ENCODE measurements at regions not wholly inside any gene's neighbourhood (a gene's known extent, or its start where the extent isn't known, plus 50 kb on each side); places are given as distances from the start of the nearest gene placed in this dataset.

DNA sequence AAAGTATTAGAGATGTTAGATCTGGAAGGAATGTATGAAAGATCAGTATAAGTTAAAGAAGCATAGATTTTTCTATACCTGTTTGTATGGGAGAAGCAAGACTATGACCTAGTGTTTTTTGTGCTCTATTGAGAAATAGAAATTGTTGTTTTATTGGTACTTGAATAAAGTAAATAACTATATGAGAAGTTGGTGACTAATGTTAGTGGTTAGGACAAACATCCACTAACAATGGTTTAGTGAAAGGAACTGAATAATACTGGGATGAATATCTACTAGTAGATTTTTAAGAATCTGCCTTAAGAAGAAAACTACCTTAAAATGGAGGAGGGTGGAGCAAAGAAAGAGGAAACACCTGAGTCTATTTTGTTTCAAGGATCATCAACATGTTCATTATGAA, 521.1 kb upstream of the POT1 start:
- Histone ChIP-seq H3K4me3 (no peak overlapping the region), H3K4me2 (no peak overlapping the region), H3K4me1 (no peaks in the 10 kb centered on the region), H3K9me3 (no peaks in the 10 kb centered on the region), H3K27ac (no peak overlapping the region)
- POLR2A ChIA-PET: no interaction called here
- DNase-seq (ENCODE audit: low read depth in 1 of 2, low spot score in 1 of 2): no peak
- CTCF ChIA-PET: no interaction called here
- FAIRE-seq: no peak
- no peak for ATAC-seq
- TF ChIP-seq KDM5A (IDR thresholded peaks at IDR 0.05): no peak
- TF ChIP-seq NR3C1 (IDR thresholded peaks at IDR 0.05): no peak
- TF ChIP-seq EP300 (IDR thresholded peaks at IDR 0.05): no peak
- no peak for TF ChIP-seq CBX2 (IDR thresholded peaks at IDR 0.05; ENCODE audit: borderline replicate concordance, low read depth)
- no peak for TF ChIP-seq ZC3H11A (IDR thresholded peaks at IDR 0.05)
- no peak for TF ChIP-seq BHLHE40 (IDR thresholded peaks at IDR 0.05; ENCODE audit: low read depth, low read length)
- no peak for TF ChIP-seq CHD2 (IDR thresholded peaks at IDR 0.05; ENCODE audit: low read length, partially characterized antibody)
- TF ChIP-seq, protein P1, sequence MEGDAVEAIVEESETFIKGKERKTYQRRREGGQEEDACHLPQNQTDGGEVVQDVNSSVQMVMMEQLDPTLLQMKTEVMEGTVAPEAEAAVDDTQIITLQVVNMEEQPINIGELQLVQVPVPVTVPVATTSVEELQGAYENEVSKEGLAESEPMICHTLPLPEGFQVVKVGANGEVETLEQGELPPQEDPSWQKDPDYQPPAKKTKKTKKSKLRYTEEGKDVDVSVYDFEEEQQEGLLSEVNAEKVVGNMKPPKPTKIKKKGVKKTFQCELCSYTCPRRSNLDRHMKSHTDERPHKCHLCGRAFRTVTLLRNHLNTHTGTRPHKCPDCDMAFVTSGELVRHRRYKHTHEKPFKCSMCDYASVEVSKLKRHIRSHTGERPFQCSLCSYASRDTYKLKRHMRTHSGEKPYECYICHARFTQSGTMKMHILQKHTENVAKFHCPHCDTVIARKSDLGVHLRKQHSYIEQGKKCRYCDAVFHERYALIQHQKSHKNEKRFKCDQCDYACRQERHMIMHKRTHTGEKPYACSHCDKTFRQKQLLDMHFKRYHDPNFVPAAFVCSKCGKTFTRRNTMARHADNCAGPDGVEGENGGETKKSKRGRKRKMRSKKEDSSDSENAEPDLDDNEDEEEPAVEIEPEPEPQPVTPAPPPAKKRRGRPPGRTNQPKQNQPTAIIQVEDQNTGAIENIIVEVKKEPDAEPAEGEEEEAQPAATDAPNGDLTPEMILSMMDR (IDR thresholded peaks at IDR 0.05): no peak
- TF ChIP-seq NFE2L2 (conservative IDR thresholded peaks at IDR 0.05; ENCODE audit: low read length): no peak
- TF ChIP-seq ESRRA (IDR thresholded peaks at IDR 0.05; ENCODE audit: borderline replicate concordance, low read length): no peak
- TF ChIP-seq RFX5 (IDR thresholded peaks at IDR 0.05): no peak
- TF ChIP-seq JUN (IDR thresholded peaks at IDR 0.05): no peak
- TF ChIP-seq CEBPB (IDR thresholded peaks at IDR 0.05): no peak
- TF ChIP-seq, protein P2, sequence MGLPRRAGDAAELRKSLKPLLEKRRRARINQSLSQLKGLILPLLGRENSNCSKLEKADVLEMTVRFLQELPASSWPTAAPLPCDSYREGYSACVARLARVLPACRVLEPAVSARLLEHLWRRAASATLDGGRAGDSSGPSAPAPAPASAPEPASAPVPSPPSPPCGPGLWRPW (IDR thresholded peaks at IDR 0.05): no peak
- TF ChIP-seq RCOR1 (IDR thresholded peaks at IDR 0.05; ENCODE audit: low read depth, low read length): no peak
- no peak for TF ChIP-seq RNF2 (IDR thresholded peaks at IDR 0.05; ENCODE audit: borderline replicate concordance, low read depth)

- H3K27ac ChIP-seq: no peak overlapping the region
- H3K4me3 ChIP-seq: no peak overlapping the region
- ChIA-PET CTCF (no interaction called here), POLR2A (no interaction called here)
- TF ChIP-seq CHD2 (IDR thresholded peaks at IDR 0.05; ENCODE audit: low read length, partially characterized antibody) (no peak), FOSL2 (IDR thresholded peaks at IDR 0.05) (no peak), FOSL2 (CRISPR knock-in tag; IDR thresholded peaks at IDR 0.05) (no peak), FOXS1 (CRISPR knock-in tag; IDR thresholded peaks at IDR 0.05) (no peak)
- FAIRE-seq: no peak
- H3K4me1 ChIP-seq: no peaks in the 10 kb centered on the region
- H3K9me3 ChIP-seq: no peaks in the 10 kb centered on the region
- no peak for DNase-seq (ENCODE audit: low read depth in 1 of 2, low spot score in 1 of 2)
- no peak for ATAC-seq
- no peak overlapping the region for H3K4me2 ChIP-seq
- 9% methylated on average over 3 of the region's 3 CpGs for WGBS (ENCODE audit: missing lambda C conversion rate)
Measured at GRCh38 chr7:125445836-125446235, 516.2 kb upstream of the POT1 start.

DNA sequence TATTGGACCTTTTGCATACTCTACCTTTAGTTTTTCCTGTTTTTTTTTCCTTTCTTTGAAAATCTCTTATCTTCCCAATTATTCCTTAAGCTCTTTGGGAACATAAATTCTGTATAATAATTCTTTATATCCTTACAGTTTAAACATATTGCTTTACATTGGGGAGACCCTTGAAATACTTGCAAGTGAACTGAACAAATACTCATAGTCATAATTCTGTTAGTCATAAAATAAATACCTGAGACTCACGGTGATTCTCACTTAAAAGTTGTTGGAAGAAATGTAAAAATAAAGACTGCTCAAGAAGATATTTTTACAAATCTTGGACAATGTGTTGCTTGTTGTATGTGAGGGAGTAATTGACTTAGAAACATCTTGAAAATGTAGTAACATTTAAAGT, 515.2 kb upstream of the POT1 start:
- H3K4me3 ChIP-seq: no peak overlapping the region
- H3K4me1 ChIP-seq: no peaks in the 10 kb centered on the region
- no peak for ATAC-seq
- no peak overlapping the region for H3K27ac ChIP-seq
- no peak for DNase-seq (ENCODE audit: low read depth in 1 of 2, low spot score in 1 of 2)
- ChIA-PET CTCF (no interaction called here), POLR2A (no interaction called here)
- no peak for TF ChIP-seq RARB (CRISPR knock-in tag; IDR thresholded peaks at IDR 0.05)
- WGBS (ENCODE audit: missing lambda C conversion rate): 3% methylated on average over 1 of the region's 1 CpG
- no peak overlapping the region for H3K4me2 ChIP-seq
- no peaks in the 10 kb centered on the region for H3K9me3 ChIP-seq
- no peak for FAIRE-seq

DNA sequence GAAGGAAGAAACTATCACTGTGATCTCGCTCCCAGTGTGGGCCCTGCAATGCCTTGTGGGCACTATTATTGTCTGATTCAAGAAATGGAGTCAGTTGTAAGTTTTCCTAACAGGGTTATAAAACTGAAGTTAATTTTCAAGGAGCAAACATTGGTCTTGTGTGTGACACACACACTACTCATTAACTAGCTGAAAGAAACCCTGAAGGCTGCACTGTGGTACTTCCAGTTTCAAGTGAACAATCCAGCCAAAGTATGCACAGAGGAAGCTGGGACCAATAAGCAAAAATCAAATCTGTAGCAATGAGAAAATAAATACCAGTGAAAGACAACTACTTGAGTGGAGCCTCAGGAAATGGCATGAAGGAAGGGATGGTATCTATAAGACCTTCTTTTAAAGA, 506.6 kb upstream of the POT1 start:
- Histone ChIP-seq H3K4me1 (no peaks in the 10 kb centered on the region), H3K27ac (no peak overlapping the region), H3K9me3 (no peaks in the 10 kb centered on the region; the same call in 2 of the 3 replicates), H3K4me2 (no peak overlapping the region), H3K4me3 (no peak overlapping the region)
- POLR2A ChIA-PET: no interaction called here
- CTCF ChIA-PET: no interaction called here
- no peak for FAIRE-seq
- WGBS (ENCODE audit: missing lambda C conversion rate): 0% methylated on average over 1 of the region's 1 CpG
- no peak for DNase-seq (ENCODE audit: low read depth in 1 of 2, low spot score in 1 of 2)
- no peak for ATAC-seq
- TF ChIP-seq, protein P3, sequence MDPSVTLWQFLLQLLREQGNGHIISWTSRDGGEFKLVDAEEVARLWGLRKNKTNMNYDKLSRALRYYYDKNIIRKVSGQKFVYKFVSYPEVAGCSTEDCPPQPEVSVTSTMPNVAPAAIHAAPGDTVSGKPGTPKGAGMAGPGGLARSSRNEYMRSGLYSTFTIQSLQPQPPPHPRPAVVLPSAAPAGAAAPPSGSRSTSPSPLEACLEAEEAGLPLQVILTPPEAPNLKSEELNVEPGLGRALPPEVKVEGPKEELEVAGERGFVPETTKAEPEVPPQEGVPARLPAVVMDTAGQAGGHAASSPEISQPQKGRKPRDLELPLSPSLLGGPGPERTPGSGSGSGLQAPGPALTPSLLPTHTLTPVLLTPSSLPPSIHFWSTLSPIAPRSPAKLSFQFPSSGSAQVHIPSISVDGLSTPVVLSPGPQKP (IDR thresholded peaks at IDR 0.05; ENCODE audit: low read depth, low read length): no peak
- no peak for TF ChIP-seq HOXB13 (CRISPR knock-in tag; IDR thresholded peaks at IDR 0.05; ENCODE audit: low read depth)
- TF ChIP-seq RAD21 (conservative IDR thresholded peaks at IDR 0.05 in 1 of 2, IDR thresholded peaks at IDR 0.05 in 1 of 2): no peak
- no peak for TF ChIP-seq BHLHE40 (IDR thresholded peaks at IDR 0.05; ENCODE audit: low read depth, low read length)
- no peak for TF ChIP-seq USF2 (IDR thresholded peaks at IDR 0.05)
- no peak for TF ChIP-seq NFE2L2 (conservative IDR thresholded peaks at IDR 0.05; ENCODE audit: low read length)
- TF ChIP-seq CBX8 (IDR thresholded peaks at IDR 0.05): no peak
- no peak for TF ChIP-seq CEBPB (IDR thresholded peaks at IDR 0.05)
- TF ChIP-seq EP300 (IDR thresholded peaks at IDR 0.05): no peak
- no peak for TF ChIP-seq RFX5 (IDR thresholded peaks at IDR 0.05)
- TF ChIP-seq BCL3 (IDR thresholded peaks at IDR 0.05): no peak
- TF ChIP-seq KDM1A (IDR thresholded peaks at IDR 0.05; ENCODE audit: low read depth): no peak
- no peak for TF ChIP-seq SMC3 (IDR thresholded peaks at IDR 0.05)
- TF ChIP-seq HOXB5 (CRISPR knock-in tag; IDR thresholded peaks at IDR 0.05): no peak
- TF ChIP-seq EHF (CRISPR knock-in tag; IDR thresholded peaks at IDR 0.05): no peak
- no peak for TF ChIP-seq RCOR1 (IDR thresholded peaks at IDR 0.05; ENCODE audit: low read depth, low read length)
